HCT116 (cell line): ENCODE measurements at regions not wholly inside any gene's neighbourhood (a gene's known extent, or its start where the extent isn't known, plus 50 kb on each side); places are given as distances from the start of the nearest gene placed in this dataset.

Experiments
- ATAC-seq: fragments of 200-7000 bp; cut with Tn5 transposase; 2 replicates; pipeline ENCODE4 v1.9.1; 2020; ENCODE audit warnings: mild to moderate bottlenecking, moderate library complexity
- BruUV-seq: library from RNA; stranded (reverse); fragments of 400-500 nt; replicated peaks from 2 replicates; lab custom pipeline; 2021; lab: Mats Ljungman, UMichigan
- CTCF ChIA-PET: fragments of 300-600 bp; sonication (Branson Sonifier 250); formaldehyde crosslinking; loops from one replicate; lab custom pipeline; 2021; ENCODE audit warnings: antibody characterized with exemption; lab: Charles Lee
- POLR2A ChIA-PET: fragments of 300-600, 350-600 bp; sonication (Branson Sonifier 250); formaldehyde crosslinking; loops from one replicate; lab custom pipeline; 2021; ENCODE audit warnings: antibody characterized with exemption; lab: Charles Lee
- RAD21 ChIA-PET, 2 experiments: fragments of 300-600 bp; sonication (Branson Sonifier 250); formaldehyde crosslinking; loops; one replicate each; lab custom pipeline; 2023; ENCODE audit warnings: low total read pairs in 2 of 2; ENCODE audit not compliant: uncharacterized antibody in 2 of 2, unreplicated experiment in 2 of 2, low non-redundant PET in 1 of 2; lab: Charles Lee
- DNase-seq: peaks from one replicate; pipeline ENCODE4 v3.0.0-alpha.2; 2010; ENCODE audit warnings: low read depth, low spot score
- H2AFZ ChIP-seq: fragments of 200-600 bp; shearing (Covaris generic), sonication (generic); 2 replicates; pipeline ENCODE4 v1.6.1; 2017; ENCODE audit warnings: low read depth, mixed run types, mixed read lengths, antibody characterized with exemption, low read length; ENCODE audit not compliant: poor library complexity, severe bottlenecking
- H3K27ac ChIP-seq: 2 replicates; pipeline ENCODE4 v1.5.1; 2012; ENCODE audit warnings: low read depth, low read length
- H3K27me3 ChIP-seq: fragments of 200-600 bp; sonication (generic); 2 replicates; pipeline ENCODE4 v1.6.1; 2016; ENCODE audit warnings: mixed run types, low read length, mixed read lengths; ENCODE audit not compliant: insufficient read depth
- H3K36me3 ChIP-seq, 2 experiments: fragments of 200-500 bp in 1 of 2; fragments of 200-600 bp in 1 of 2; sonication (Bioruptor generic) in 1 of 2; sonication (generic) in 1 of 2; 2 replicates each; pipeline versions ENCODE4 v1.5.1 to v1.6.1; 2014 to 2016; ENCODE audit warnings: low read length in 2 of 2, inconsistent platforms in 1 of 2, mixed read lengths in 1 of 2, mixed run types in 1 of 2; ENCODE audit not compliant: insufficient read depth in 2 of 2, control insufficient read depth in 1 of 2
- H3K4me1 ChIP-seq, 2 experiments: fragments of 200-600 bp in 1 of 2; sonication (generic) in 1 of 2; 2 replicates each; pipeline versions ENCODE4 v1.5.1 to v1.6.1; 2012 to 2017; ENCODE audit warnings: low read length in 2 of 2, inconsistent platforms in 1 of 2, mild to moderate bottlenecking in 1 of 2, mixed read lengths in 1 of 2, mixed run types in 1 of 2, moderate library complexity in 1 of 2; ENCODE audit not compliant: insufficient read depth in 2 of 2, control insufficient read depth in 1 of 2
- H3K4me2 ChIP-seq: fragments of 200-600 bp; sonication (generic); 2 replicates; pipeline ENCODE4 v1.6.1; 2017; ENCODE audit warnings: mixed run types, low read length, mixed read lengths
- H3K4me3 ChIP-seq, 2 experiments: fragments of 200-600 bp in 1 of 2; sonication (generic) in 1 of 2; replicated peaks in 1 of 2; 2 replicates each; pipeline ENCODE4 v1.5.1; 2011 to 2016; ENCODE audit warnings: low read length in 2 of 2, control low read depth in 1 of 2, low read depth in 1 of 2, mild to moderate bottlenecking in 1 of 2, mixed read lengths in 1 of 2, mixed run types in 1 of 2
- H3K79me2 ChIP-seq: fragments of 200-600 bp; sonication (generic); 2 replicates; pipeline ENCODE4 v1.6.1; 2017; ENCODE audit warnings: mild to moderate bottlenecking, mixed run types, low read length, moderate library complexity, mixed read lengths; ENCODE audit not compliant: insufficient read depth
- H3K9ac ChIP-seq: fragments of 200-600 bp; sonication (generic); 2 replicates; pipeline ENCODE4 v1.6.1; 2016; ENCODE audit warnings: low read length, mixed read lengths
- H3K9me2 ChIP-seq: fragments of 200-600 bp; sonication (generic), shearing (Covaris generic); 2 replicates; pipeline ENCODE4 v1.6.1; 2017; ENCODE audit warnings: mixed run types, mild to moderate bottlenecking, moderate library complexity; ENCODE audit not compliant: insufficient read depth
- H3K9me3 ChIP-seq, 2 experiments: fragments of 200-500 bp in 1 of 2; fragments of 200-600 bp in 1 of 2; sonication (Bioruptor generic) in 1 of 2; sonication (generic) in 1 of 2; 2 replicates each; pipeline ENCODE4 v1.6.1; 2014 to 2017; ENCODE audit warnings: low read length in 2 of 2, mixed read lengths in 2 of 2, inconsistent platforms in 1 of 2, low read depth in 1 of 2, mild to moderate bottlenecking in 1 of 2, mixed run types in 1 of 2, moderate library complexity in 1 of 2; ENCODE audit not compliant: control insufficient read depth in 1 of 2, insufficient read depth in 1 of 2
- H4K20me1 ChIP-seq: fragments of 200-600 bp; sonication (generic), shearing (Covaris generic); 2 replicates; pipeline ENCODE4 v1.6.1; 2017; ENCODE audit warnings: mixed run types, mild to moderate bottlenecking, moderate library complexity; ENCODE audit not compliant: insufficient read depth
- CBX3 ChIP-seq: IDR thresholded peaks from 2 replicates; pipeline ENCODE4 v1.6.1; 2012; ENCODE audit warnings: low read depth
- CEBPB ChIP-seq: IDR thresholded peaks from 2 replicates; pipeline ENCODE4 v1.6.1; 2012; ENCODE audit warnings: low read depth
- EGR1 ChIP-seq: IDR thresholded peaks from 2 replicates; pipeline ENCODE4 v1.6.1; 2012; ENCODE audit warnings: low read depth
- EZH2phosphoT487 ChIP-seq: fragments of 200-600 bp; IDR thresholded peaks from 2 replicates; pipeline ENCODE4 v1.6.1; 2018; ENCODE audit warnings: antibody characterized with exemption, borderline replicate concordance
- FOSL1 ChIP-seq: IDR thresholded peaks from 2 replicates; pipeline ENCODE4 v1.6.1; 2012; ENCODE audit warnings: low read depth
- JUND ChIP-seq: IDR thresholded peaks from 2 replicates; pipeline ENCODE4 v1.6.1; 2012
- POLR2A ChIP-seq: IDR thresholded peaks from 2 replicates; pipeline ENCODE4 v1.7.0; 2011; ENCODE audit warnings: borderline replicate concordance; ENCODE audit not compliant: insufficient read depth, insufficient read length; ENCODE audit errors: extremely low read depth
- POLR2AphosphoS5 ChIP-seq: IDR thresholded peaks from 2 replicates; pipeline ENCODE4 v1.6.1; 2011; ENCODE audit warnings: mild to moderate bottlenecking, low read depth, low read length, moderate library complexity
- RAD21 ChIP-seq: IDR thresholded peaks from 2 replicates; pipeline ENCODE4 v1.6.1; 2012; ENCODE audit warnings: low read depth, mild to moderate bottlenecking
- REST ChIP-seq: IDR thresholded peaks from 2 replicates; pipeline ENCODE4 v1.6.1; 2012; ENCODE audit warnings: low read depth
- SIN3A ChIP-seq: IDR thresholded peaks from 2 replicates; pipeline ENCODE4 v1.6.1; 2012; ENCODE audit warnings: low read depth
- SP1 ChIP-seq: IDR thresholded peaks from 2 replicates; pipeline ENCODE4 v1.6.1; 2012; ENCODE audit warnings: low read depth
- ZFX ChIP-seq: fragments of 450-650 bp; IDR thresholded peaks from 2 replicates; pipeline ENCODE4 v1.6.1; 2017
- ZNF274 ChIP-seq: fragments of 200-500 bp; sonication (Bioruptor generic); IDR thresholded peaks from 2 replicates; pipeline ENCODE4 v1.6.1; 2014; ENCODE audit warnings: mild to moderate bottlenecking, low read depth, low read length, inconsistent platforms
- intact Hi-C: fragments of 100-400 bp; cut with micrococcal nuclease; formaldehyde crosslinking; loops from 2 replicates; pipeline ENCODE4 v1.10.0; 2022
- TF ChIP-seq, protein P1 (sequence below): IDR thresholded peaks from 2 replicates; pipeline ENCODE4 v1.6.1; 2012
- TF ChIP-seq, protein P2 (sequence below): IDR thresholded peaks from 2 replicates; pipeline ENCODE4 v1.6.1; 2011; ENCODE audit warnings: mild to moderate bottlenecking, low read length, moderate library complexity; ENCODE audit not compliant: insufficient replicate concordance; ENCODE audit errors: extremely low read depth

GRCh38 chr16:59759296-59759695, 1025.2 kb upstream of the GOT2 start:
- Histone ChIP-seq H4K20me1 (no peaks in the 10 kb centered on the region), H2AFZ (no peak overlapping the region)
- POLR2A ChIA-PET: no interaction called here

More at GRCh38 chr16:59759296-59759695, 1025.2 kb upstream of the GOT2 start:
- ChIA-PET CTCF (no interaction called here), RAD21 (no interaction called here)
- Histone ChIP-seq H3K9ac (no peak overlapping the region), H3K36me3 (no peaks in the 10 kb centered on the region), H3K4me3 (no peak overlapping the region), H3K9me3 (peaks cover 0 to 22% of the 10 kb centered on the region in 2 experiments; a peak in 2 of 4 replicates), H3K9me2 (no peaks in the 10 kb centered on the region), H3K4me2 (no peak overlapping the region), H3K4me1 (no peaks in the 10 kb centered on the region), H3K27ac (no peak overlapping the region), H3K27me3 (no peaks in the 10 kb centered on the region), H3K79me2 (no peaks in the 10 kb centered on the region)
- DNase-seq: no peak
- intact Hi-C loops: no loop called here
- TF ChIP-seq CBX3: no peak
- no peak for TF ChIP-seq SP1
- TF ChIP-seq ZNF274: no peak
- no peak for TF ChIP-seq CEBPB
- TF ChIP-seq EGR1: no peak
- TF ChIP-seq EZH2phosphoT487: no peak
- TF ChIP-seq POLR2AphosphoS5: no peak
- no peak for TF ChIP-seq JUND
- no peak for TF ChIP-seq SIN3A
- no peak for TF ChIP-seq FOSL1
- TF ChIP-seq, protein P1, sequence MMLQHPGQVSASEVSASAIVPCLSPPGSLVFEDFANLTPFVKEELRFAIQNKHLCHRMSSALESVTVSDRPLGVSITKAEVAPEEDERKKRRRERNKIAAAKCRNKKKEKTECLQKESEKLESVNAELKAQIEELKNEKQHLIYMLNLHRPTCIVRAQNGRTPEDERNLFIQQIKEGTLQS: no peak
- TF ChIP-seq, protein P2, sequence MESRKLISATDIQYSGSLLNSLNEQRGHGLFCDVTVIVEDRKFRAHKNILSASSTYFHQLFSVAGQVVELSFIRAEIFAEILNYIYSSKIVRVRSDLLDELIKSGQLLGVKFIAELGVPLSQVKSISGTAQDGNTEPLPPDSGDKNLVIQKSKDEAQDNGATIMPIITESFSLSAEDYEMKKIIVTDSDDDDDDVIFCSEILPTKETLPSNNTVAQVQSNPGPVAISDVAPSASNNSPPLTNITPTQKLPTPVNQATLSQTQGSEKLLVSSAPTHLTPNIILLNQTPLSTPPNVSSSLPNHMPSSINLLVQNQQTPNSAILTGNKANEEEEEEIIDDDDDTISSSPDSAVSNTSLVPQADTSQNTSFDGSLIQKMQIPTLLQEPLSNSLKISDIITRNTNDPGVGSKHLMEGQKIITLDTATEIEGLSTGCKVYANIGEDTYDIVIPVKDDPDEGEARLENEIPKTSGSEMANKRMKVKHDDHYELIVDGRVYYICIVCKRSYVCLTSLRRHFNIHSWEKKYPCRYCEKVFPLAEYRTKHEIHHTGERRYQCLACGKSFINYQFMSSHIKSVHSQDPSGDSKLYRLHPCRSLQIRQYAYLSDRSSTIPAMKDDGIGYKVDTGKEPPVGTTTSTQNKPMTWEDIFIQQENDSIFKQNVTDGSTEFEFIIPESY: no peak
- TF ChIP-seq REST: no peak
- TF ChIP-seq POLR2A: no peak
- TF ChIP-seq RAD21: no peak
- TF ChIP-seq ZFX: no peak
- no TSS peak for BruUV-seq
- ATAC-seq: no peak
